Thyroid gland (tissue), 4 donors: ENCODE measurements at regions not wholly inside any gene's neighbourhood (a gene's known extent, or its start where the extent isn't known, plus 50 kb on each side); places are given as distances from the start of the nearest gene placed in this dataset.

Source experiments
- DNase-seq, 2 donors: peaks; one replicate each; pipeline ENCODE4 v3.0.0-alpha.2; 2019
- H3K27ac ChIP-seq, 3 donors: fragments of 200-600 bp; sonication (generic); 1 replicate in 2 of 3; 2 replicates in 1 of 3; pipeline ENCODE4 v1.5.1; 2016 to 2019; ENCODE audit warnings: mild to moderate bottlenecking in 1 of 3, moderate library complexity in 1 of 3
- H3K27me3 ChIP-seq: fragments of 200-600 bp; sonication (generic); one replicate; pipeline ENCODE4 v1.5.1; 2019
- H3K36me3 ChIP-seq, 2 donors: fragments of 200-600 bp; sonication (generic); one replicate each; pipeline ENCODE4 v1.5.1; 2016 to 2019
- H3K4me1 ChIP-seq, 2 donors: fragments of 200-600 bp; sonication (generic); one replicate each; pipeline ENCODE4 v1.5.1; 2017 to 2019
- H3K4me3 ChIP-seq, 3 donors: fragments of 200-600 bp; sonication (generic); replicated peaks in 1 of 3; 1 replicate in 2 of 3; 2 replicates in 1 of 3; pipeline ENCODE4 v1.5.1; 2016; ENCODE audit warnings: mild to moderate bottlenecking in 1 of 3
- H3K9me3 ChIP-seq: fragments of 200-600 bp; sonication (generic); one replicate; pipeline ENCODE4 v1.5.1; 2017
- POLR2A ChIP-seq, 2 donors: fragments of 450-650 bp; IDR thresholded peaks; one replicate each; pipeline ENCODE4 v1.6.1; 2017; ENCODE audit warnings: antibody characterized with exemption in 2 of 2, mild to moderate bottlenecking in 2 of 2, moderate library complexity in 1 of 2
- WGBS, 2 donors: methylation state at CpG; one replicate each; pipeline ENCODE4 v1.1.5; 2017; 5-methylcytosine and 5-hydroxymethylcytosine counted together
- intact Hi-C: fragments of 100-400 bp; cut with DNase I; formaldehyde crosslinking; loops from one replicate; pipeline ENCODE4 v1.15.1; 2023
- TF ChIP-seq, protein P1 (sequence below), 6 experiments: fragments of 200-600 bp in 3 of 6; fragments of 450-650 bp in 3 of 6; sonication (generic) in 3 of 6; IDR thresholded peaks; one replicate each; pipeline ENCODE4 v1.5.1; 2016 to 2019; ENCODE audit warnings: antibody characterized with exemption in 6 of 6, mild to moderate bottlenecking in 2 of 6, inconsistent platforms in 1 of 6, moderate library complexity in 1 of 6

DNA sequence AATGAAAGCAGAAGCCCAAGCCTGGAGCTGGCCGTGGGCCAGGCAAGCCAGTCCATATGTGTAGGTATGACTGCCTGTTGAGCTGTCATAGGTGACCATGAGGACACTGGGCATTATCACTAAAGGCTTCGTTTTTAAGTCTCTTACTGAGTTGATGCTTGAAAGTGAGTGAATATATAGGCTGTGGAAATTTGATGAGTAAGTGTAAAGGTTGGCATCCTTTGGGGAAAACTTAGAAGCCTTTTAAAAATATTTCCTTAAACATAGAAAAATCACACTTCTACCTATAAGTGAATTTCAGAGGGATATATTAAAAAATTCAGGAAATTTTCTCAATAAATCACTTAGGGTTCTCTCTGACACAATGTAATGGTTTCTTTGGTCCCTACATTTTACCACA, 396.5 kb downstream of the FOXG1 start:
- Histone ChIP-seq H3K4me1 (no peaks in the 10 kb centered on the region), H3K36me3 (no peaks in the 10 kb centered on the region), H3K4me3 (no peak overlapping the region), H3K27me3 (no peaks in the 10 kb centered on the region), H3K27ac (no peak overlapping the region), H3K9me3 (no peaks in the 10 kb centered on the region)
- intact Hi-C loops = no loop called here
- 40 to 58% methylated on average over 2 of the region's 2 CpGs for WGBS, 2 donors
- TF ChIP-seq POLR2A (IDR thresholded peaks at IDR 0.05) = no peak
- TF ChIP-seq, protein P1, sequence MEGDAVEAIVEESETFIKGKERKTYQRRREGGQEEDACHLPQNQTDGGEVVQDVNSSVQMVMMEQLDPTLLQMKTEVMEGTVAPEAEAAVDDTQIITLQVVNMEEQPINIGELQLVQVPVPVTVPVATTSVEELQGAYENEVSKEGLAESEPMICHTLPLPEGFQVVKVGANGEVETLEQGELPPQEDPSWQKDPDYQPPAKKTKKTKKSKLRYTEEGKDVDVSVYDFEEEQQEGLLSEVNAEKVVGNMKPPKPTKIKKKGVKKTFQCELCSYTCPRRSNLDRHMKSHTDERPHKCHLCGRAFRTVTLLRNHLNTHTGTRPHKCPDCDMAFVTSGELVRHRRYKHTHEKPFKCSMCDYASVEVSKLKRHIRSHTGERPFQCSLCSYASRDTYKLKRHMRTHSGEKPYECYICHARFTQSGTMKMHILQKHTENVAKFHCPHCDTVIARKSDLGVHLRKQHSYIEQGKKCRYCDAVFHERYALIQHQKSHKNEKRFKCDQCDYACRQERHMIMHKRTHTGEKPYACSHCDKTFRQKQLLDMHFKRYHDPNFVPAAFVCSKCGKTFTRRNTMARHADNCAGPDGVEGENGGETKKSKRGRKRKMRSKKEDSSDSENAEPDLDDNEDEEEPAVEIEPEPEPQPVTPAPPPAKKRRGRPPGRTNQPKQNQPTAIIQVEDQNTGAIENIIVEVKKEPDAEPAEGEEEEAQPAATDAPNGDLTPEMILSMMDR (IDR thresholded peaks at IDR 0.05) = no peak
- no peak for DNase-seq

GRCh38 chr14:29165431-29165830, 398.8 kb downstream of the FOXG1 start:
- Histone ChIP-seq H3K9me3 (no peaks in the 10 kb centered on the region), H3K27me3 (no peaks in the 10 kb centered on the region), H3K27ac (no peak overlapping the region), H3K4me1 (no peaks in the 10 kb centered on the region), H3K36me3 (no peaks in the 10 kb centered on the region), H3K4me3 (no peak overlapping the region)
- no peak for DNase-seq
- no peak for TF ChIP-seq POLR2A (IDR thresholded peaks at IDR 0.05)
- TF ChIP-seq, protein P1 (IDR thresholded peaks at IDR 0.05) = no peak
- 54 to 71% methylated on average over 1 of the region's 1 CpG for WGBS, 2 donors
- intact Hi-C loops = no loop called here

GRCh38 chr14:29166507-29166906, 399.9 kb downstream of the FOXG1 start:
- 75 to 88% methylated on average over 1 of the region's 1 CpG for WGBS, 2 donors
- no peak overlapping the region for H3K27ac ChIP-seq
- TF ChIP-seq POLR2A (IDR thresholded peaks at IDR 0.05) = no peak
- TF ChIP-seq, protein P1 (IDR thresholded peaks at IDR 0.05) = no peak
- intact Hi-C loops = no loop called here
- no peaks in the 10 kb centered on the region for H3K36me3 ChIP-seq
- H3K4me3 ChIP-seq = no peak overlapping the region
- no peaks in the 10 kb centered on the region for H3K9me3 ChIP-seq
- no peaks in the 10 kb centered on the region for H3K4me1 ChIP-seq
- DNase-seq = no peak
- no peaks in the 10 kb centered on the region for H3K27me3 ChIP-seq

DNA sequence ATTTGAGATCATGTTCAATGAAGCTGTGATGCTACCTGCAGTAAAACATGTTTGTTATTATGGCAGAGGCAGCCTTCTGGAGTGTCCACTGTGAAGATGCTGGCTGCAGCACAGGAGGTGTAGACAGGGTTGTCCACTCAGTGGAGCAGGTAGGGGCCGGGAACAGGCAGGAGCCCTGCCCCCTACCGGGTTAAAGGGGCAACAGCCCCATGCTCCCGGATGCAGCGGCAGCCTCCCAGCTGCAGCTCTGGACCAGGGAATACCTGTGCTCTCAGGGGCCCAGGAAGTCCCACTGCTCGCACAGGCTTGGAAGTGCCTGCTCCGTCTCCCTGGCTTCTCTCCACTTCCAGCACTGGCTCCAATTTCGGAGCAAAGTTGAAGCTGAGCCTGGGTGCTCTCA, 401.6 kb downstream of the FOXG1 start:
- no peak overlapping the region for H3K27ac ChIP-seq
- no peaks in the 10 kb centered on the region for H3K36me3 ChIP-seq
- no peak for DNase-seq
- WGBS, 2 donors = 87 to 89% methylated on average over 6 to 7 of the region's 7 CpGs
- H3K9me3 ChIP-seq = no peaks in the 10 kb centered on the region
- H3K27me3 ChIP-seq = no peaks in the 10 kb centered on the region
- TF ChIP-seq POLR2A (IDR thresholded peaks at IDR 0.05) = no peak
- TF ChIP-seq, protein P1 (IDR thresholded peaks at IDR 0.05) = no peak
- H3K4me3 ChIP-seq = no peak overlapping the region
- H3K4me1 ChIP-seq = no peaks in the 10 kb centered on the region
- intact Hi-C loops = no loop called here

DNA sequence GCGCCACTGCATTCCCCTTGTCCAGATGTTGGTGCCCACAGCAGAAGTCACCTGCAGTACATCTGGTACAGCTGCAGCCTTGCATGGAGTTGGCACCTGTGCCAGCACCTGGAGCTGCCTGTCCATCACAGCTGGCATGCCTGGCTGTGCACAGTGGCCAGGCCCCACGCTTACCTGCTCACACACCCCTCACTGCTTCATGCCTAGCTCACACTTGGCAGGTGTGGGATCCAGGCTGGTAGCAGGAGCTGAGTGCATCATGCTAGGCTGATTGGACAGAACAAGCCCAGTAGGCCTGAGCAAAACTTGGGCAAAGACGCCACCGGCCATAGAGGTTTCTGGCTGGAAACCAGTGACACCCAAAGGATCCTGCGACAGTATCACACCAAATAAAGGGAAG, 402.8 kb downstream of the FOXG1 start:
- no peak overlapping the region for H3K27ac ChIP-seq
- H3K36me3 ChIP-seq = no peaks in the 10 kb centered on the region
- H3K4me3 ChIP-seq = no peak overlapping the region
- TF ChIP-seq POLR2A (IDR thresholded peaks at IDR 0.05) = no peak
- TF ChIP-seq, protein P1 (IDR thresholded peaks at IDR 0.05) = no peak
- WGBS, 2 donors = 77 to 96% methylated on average over 4 to 5 of the region's 5 CpGs
- H3K9me3 ChIP-seq = no peaks in the 10 kb centered on the region
- intact Hi-C loops = no loop called here
- H3K27me3 ChIP-seq = no peaks in the 10 kb centered on the region
- no peaks in the 10 kb centered on the region for H3K4me1 ChIP-seq
- DNase-seq = no peak
